Caco-2 (cell line): ENCODE measurements at regions not wholly inside any gene's neighbourhood (a gene's known extent, or its start where the extent isn't known, plus 50 kb on each side); places are given as distances from the start of the nearest gene placed in this dataset.

ENCODE experiments used
- BruUV-seq: library from RNA; stranded (reverse); fragments of 400-500 nt; replicated peaks from 2 replicates; lab custom pipeline; 2021; lab: Mats Ljungman, UMichigan
- CTCF ChIA-PET: fragments of 300-600 bp; sonication (Branson Sonifier 250); formaldehyde crosslinking; loops from one replicate; lab custom pipeline; 2022; ENCODE audit warnings: antibody characterized with exemption; lab: Charles Lee
- POLR2A ChIA-PET: fragments of 300-600 bp; sonication (Branson Sonifier 250); formaldehyde crosslinking; loops from one replicate; lab custom pipeline; 2022; ENCODE audit warnings: antibody characterized with exemption; lab: Charles Lee
- DNase-seq, 2 experiments: peaks; one replicate each; pipeline versions ENCODE4 v3.0.0 to v3.0.0-alpha.2; 2020 to 2022
- H3K27me3 ChIP-seq: replicated peaks from 2 replicates; pipeline ENCODE4 v1.6.0; 2011; ENCODE audit warnings: low read length; ENCODE audit not compliant: control insufficient read depth, insufficient read depth
- H3K36me3 ChIP-seq: 2 replicates; pipeline ENCODE4 v1.5.1; 2011; ENCODE audit warnings: low read length; ENCODE audit not compliant: control insufficient read depth, insufficient read depth
- H3K4me1 ChIP-seq: fragments of 250-450 bp; sonication (Bioruptor Pico); 2 replicates; pipeline ENCODE4 v1.5.1; 2020; ENCODE audit warnings: mild to moderate bottlenecking
- H3K4me3 ChIP-seq: 2 replicates; pipeline ENCODE4 v1.5.1; 2011; ENCODE audit warnings: low read depth, mild to moderate bottlenecking, control low read depth, low read length
- H3K9me3 ChIP-seq: fragments of 250-450 bp; sonication (Bioruptor Pico); 2 replicates; pipeline ENCODE4 v1.5.1; 2020; ENCODE audit warnings: mild to moderate bottlenecking, moderate library complexity
- H3K27ac Mint-ChIP-seq: one replicate; pipeline ENCODE4 v1.8.0; 2022; ENCODE audit warnings: mixed read lengths; ENCODE audit not compliant: unreplicated experiment
- H3K27me3 Mint-ChIP-seq: one replicate; pipeline ENCODE4 v1.8.0; 2022; ENCODE audit warnings: mixed read lengths; ENCODE audit not compliant: insufficient read depth, unreplicated experiment
- H3K36me3 Mint-ChIP-seq: one replicate; pipeline ENCODE4 v1.8.0; 2022; ENCODE audit warnings: mild to moderate bottlenecking, mixed read lengths; ENCODE audit not compliant: insufficient read depth, unreplicated experiment
- H3K4me1 Mint-ChIP-seq: one replicate; pipeline ENCODE4 v1.8.0; 2022; ENCODE audit warnings: low read depth, mixed read lengths; ENCODE audit not compliant: unreplicated experiment
- H3K4me3 Mint-ChIP-seq: one replicate; pipeline ENCODE4 v1.8.0; 2022; ENCODE audit warnings: mild to moderate bottlenecking, moderate library complexity, mixed read lengths; ENCODE audit not compliant: unreplicated experiment
- H3K9me3 Mint-ChIP-seq: one replicate; pipeline ENCODE4 v1.8.0; 2022; ENCODE audit warnings: mixed read lengths; ENCODE audit not compliant: unreplicated experiment
- intact Hi-C: fragments of 100-400 bp; cut with micrococcal nuclease; formaldehyde crosslinking; loops from one replicate; pipeline ENCODE4 v1.10.0; 2022; ENCODE audit not compliant: unreplicated experiment
- TF ChIP-seq, protein P1 (sequence below), 2 experiments: fragments of 200-600 bp in 1 of 2; IDR thresholded peaks; 1 replicate in 1 of 2; 2 replicates in 1 of 2; pipeline versions ENCODE4 v1.5.1 to v1.8.0; 2011 to 2022; ENCODE audit warnings: antibody characterized with exemption in 1 of 2, control low read depth in 1 of 2, inconsistent platforms in 1 of 2, low read depth in 1 of 2, low read length in 1 of 2, mild to moderate bottlenecking in 1 of 2, moderate library complexity in 1 of 2; ENCODE audit not compliant: insufficient read depth in 1 of 2, severe bottlenecking in 1 of 2, unreplicated experiment in 1 of 2

- TF ChIP-seq, protein P1, sequence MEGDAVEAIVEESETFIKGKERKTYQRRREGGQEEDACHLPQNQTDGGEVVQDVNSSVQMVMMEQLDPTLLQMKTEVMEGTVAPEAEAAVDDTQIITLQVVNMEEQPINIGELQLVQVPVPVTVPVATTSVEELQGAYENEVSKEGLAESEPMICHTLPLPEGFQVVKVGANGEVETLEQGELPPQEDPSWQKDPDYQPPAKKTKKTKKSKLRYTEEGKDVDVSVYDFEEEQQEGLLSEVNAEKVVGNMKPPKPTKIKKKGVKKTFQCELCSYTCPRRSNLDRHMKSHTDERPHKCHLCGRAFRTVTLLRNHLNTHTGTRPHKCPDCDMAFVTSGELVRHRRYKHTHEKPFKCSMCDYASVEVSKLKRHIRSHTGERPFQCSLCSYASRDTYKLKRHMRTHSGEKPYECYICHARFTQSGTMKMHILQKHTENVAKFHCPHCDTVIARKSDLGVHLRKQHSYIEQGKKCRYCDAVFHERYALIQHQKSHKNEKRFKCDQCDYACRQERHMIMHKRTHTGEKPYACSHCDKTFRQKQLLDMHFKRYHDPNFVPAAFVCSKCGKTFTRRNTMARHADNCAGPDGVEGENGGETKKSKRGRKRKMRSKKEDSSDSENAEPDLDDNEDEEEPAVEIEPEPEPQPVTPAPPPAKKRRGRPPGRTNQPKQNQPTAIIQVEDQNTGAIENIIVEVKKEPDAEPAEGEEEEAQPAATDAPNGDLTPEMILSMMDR (IDR thresholded peaks at IDR 0.05; ENCODE audit: insufficient read depth in 1 of 2, low read depth in 1 of 2, low read length in 1 of 2, severe bottlenecking in 1 of 2, unreplicated experiment in 1 of 2): no peak
- Mint-ChIP-seq H3K36me3 (no peaks in the 10 kb centered on the region), H3K27ac (no peak overlapping the region), H3K4me3 (no peak overlapping the region), H3K27me3 (no peaks in the 10 kb centered on the region), H3K9me3 (peaks cover 20% of the 10 kb centered on the region), H3K4me1 (no peaks in the 10 kb centered on the region)
- CTCF ChIA-PET: no interaction called here
- DNase-seq: no peak
- Histone ChIP-seq H3K27me3 (no peaks in the 10 kb centered on the region), H3K4me3 (no peak overlapping the region), H3K4me1 (no peaks in the 10 kb centered on the region), H3K9me3 (peaks cover 4% of the 10 kb centered on the region; the same call in 1 of the 2 replicates), H3K36me3 (no peaks in the 10 kb centered on the region)
- POLR2A ChIA-PET: no interaction called here
- intact Hi-C loops: no loop called here
- BruUV-seq: no TSS peak
Measured at GRCh38 chr2:114108824-114109416, 219.0 kb downstream of the ACTR3 start.

DNA sequence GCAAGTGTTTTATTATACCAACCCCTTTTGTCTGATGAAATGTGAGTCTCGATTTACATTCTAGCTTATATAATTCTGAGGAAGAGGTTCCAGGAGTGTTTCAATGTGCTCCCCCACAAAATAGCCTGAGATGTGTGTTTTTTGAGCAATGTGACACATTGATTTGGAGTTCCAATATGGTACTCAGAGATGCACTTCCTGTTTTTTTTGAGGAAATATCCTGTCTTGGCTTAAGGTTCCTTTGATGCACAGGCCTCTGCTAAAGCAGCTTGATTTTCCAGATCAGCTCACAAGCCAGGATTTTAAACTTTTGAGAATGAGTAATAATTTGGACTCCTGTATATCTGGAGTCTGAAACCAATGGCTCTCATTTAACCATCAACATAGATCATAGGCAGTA lies 221.4 kb downstream of the ACTR3 start:
- ChIA-PET CTCF (no interaction called here), POLR2A (no interaction called here)
- H3K27me3 Mint-ChIP-seq: no peaks in the 10 kb centered on the region
- no peak for DNase-seq
- TF ChIP-seq, protein P1 (IDR thresholded peaks at IDR 0.05; ENCODE audit: insufficient read depth in 1 of 2, low read depth in 1 of 2, low read length in 1 of 2, severe bottlenecking in 1 of 2, unreplicated experiment in 1 of 2): no peak
- intact Hi-C loops: no loop called here
- no peaks in the 10 kb centered on the region for H3K36me3 ChIP-seq
- no peaks in the 10 kb centered on the region for H3K9me3 Mint-ChIP-seq
- H3K4me1 Mint-ChIP-seq: no peaks in the 10 kb centered on the region
- H3K27me3 ChIP-seq: no peaks in the 10 kb centered on the region
- BruUV-seq: no TSS peak
- H3K36me3 Mint-ChIP-seq: no peaks in the 10 kb centered on the region
- no peak overlapping the region for H3K4me3 ChIP-seq
- H3K27ac Mint-ChIP-seq: no peak overlapping the region
- H3K4me1 ChIP-seq: no peaks in the 10 kb centered on the region
- no peaks in the 10 kb centered on the region for H3K9me3 ChIP-seq
- no peak overlapping the region for H3K4me3 Mint-ChIP-seq

DNA sequence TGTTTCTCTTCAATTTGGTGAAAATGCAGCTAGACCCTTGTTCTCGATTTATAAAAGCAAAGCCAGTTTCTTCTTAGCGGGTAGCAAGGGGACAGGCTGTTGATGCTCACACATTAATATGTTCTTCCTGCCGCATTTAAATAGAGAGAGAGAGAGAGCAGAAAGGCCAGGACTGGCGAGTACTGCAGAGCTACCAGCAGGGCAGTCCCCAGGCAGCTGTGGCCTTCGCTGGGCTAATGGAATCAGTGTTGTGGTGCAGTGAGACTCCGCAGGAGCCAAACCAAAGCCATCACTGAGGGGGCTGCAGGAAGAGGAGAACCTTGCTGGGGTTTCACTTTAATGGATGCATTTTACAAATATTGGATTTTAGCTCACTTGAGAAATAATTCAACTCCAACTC lies 223.6 kb downstream of the ACTR3 start:
- Mint-ChIP-seq H3K36me3 (no peaks in the 10 kb centered on the region), H3K27me3 (no peaks in the 10 kb centered on the region), H3K4me1 (no peaks in the 10 kb centered on the region), H3K27ac (no peak overlapping the region), H3K9me3 (no peaks in the 10 kb centered on the region), H3K4me3 (no peak overlapping the region)
- ChIA-PET CTCF (no interaction called here), POLR2A (no interaction called here)
- no peaks in the 10 kb centered on the region for H3K4me1 ChIP-seq
- TF ChIP-seq, protein P1 (IDR thresholded peaks at IDR 0.05; ENCODE audit: insufficient read depth in 1 of 2, low read depth in 1 of 2, low read length in 1 of 2, severe bottlenecking in 1 of 2, unreplicated experiment in 1 of 2): no peak
- H3K36me3 ChIP-seq: no peaks in the 10 kb centered on the region
- no TSS peak for BruUV-seq
- H3K27me3 ChIP-seq: no peaks in the 10 kb centered on the region
- H3K4me3 ChIP-seq: no peak overlapping the region
- DNase-seq: no peak
- no peaks in the 10 kb centered on the region for H3K9me3 ChIP-seq
- intact Hi-C loops: no loop called here
